Mucosa of gallbladder (tissue), 1 donor: ENCODE measurements at regions not wholly inside any gene's neighbourhood (a gene's known extent, or its start where the extent isn't known, plus 50 kb on each side); places are given as distances from the start of the nearest gene placed in this dataset.
"Not testable (repeated sequence)": the region's sequence is repeated elsewhere in the genome, so short reads cannot be mapped to it uniquely, and the experiment has no call there.

Experiments used
- DNase-seq: peaks from one replicate; pipeline ENCODE4 v3.0.0-alpha.2; 2020; ENCODE audit warnings: low spot score
- donor health status: DM: no; HTN: no; CAD: no.

GRCh38 chr6:169933839-169934698, 182.6 kb downstream of the ERMARD start:
- peak; percentile 77 for DNase-seq

GRCh38 chr6:169933251-169933821, 181.9 kb downstream of the ERMARD start:
- DNase-seq: no peak

- DNase-seq: no peak
Measured at GRCh38 chr6:169932491-169932890, 181.1 kb downstream of the ERMARD start.

- DNase-seq: no peak
Measured at GRCh38 chr6:169931261-169931660, 179.8 kb downstream of the ERMARD start.

- no peak for DNase-seq
Measured at GRCh38 chr6:169930799-169931198, 179.4 kb downstream of the ERMARD start.

GRCh38 chr6:169927711-169928110, 176.3 kb downstream of the ERMARD start:
- no peak for DNase-seq

- DNase-seq: no peak
Measured at GRCh38 chr6:169926617-169927417, 175.4 kb downstream of the ERMARD start.

- DNase-seq: no peak
Measured at GRCh38 chr6:169923468-169924464, 172.3 kb downstream of the ERMARD start.

- no peak for DNase-seq
Measured at GRCh38 chr6:169921853-169922824, 170.7 kb downstream of the ERMARD start.

- no peak for DNase-seq
Measured at GRCh38 chr6:169921217-169921616, 169.8 kb downstream of the ERMARD start.

- no peak for DNase-seq
Measured at GRCh38 chr6:169920359-169921020, 169.1 kb downstream of the ERMARD start.

GRCh38 chr6:169918954-169919549, 167.6 kb downstream of the ERMARD start:
- no peak for DNase-seq

GRCh38 chr6:169918239-169918953, 167.0 kb downstream of the ERMARD start:
- no peak for DNase-seq

GRCh38 chr6:169917153-169917552, 165.7 kb downstream of the ERMARD start:
- no peak for DNase-seq

- DNase-seq: no peak
Measured at GRCh38 chr6:169915769-169916550, 164.5 kb downstream of the ERMARD start.

- DNase-seq: not testable (repeated sequence)
Measured at GRCh38 chr6:169913745-169914144, 162.3 kb downstream of the ERMARD start.

- DNase-seq: no peak
Measured at GRCh38 chr6:169913096-169913638, 161.7 kb downstream of the ERMARD start.
